Dendritic cell treated with granulocyte-macrophage colony-stimulating factor and Interleukin-4, amounts not matched to agents 40 ng/mL and 50 ng/mL, for 4 days (primary cell): ENCODE measurements at regions not wholly inside any gene's neighbourhood (a gene's known extent, or its start where the extent isn't known, plus 50 kb on each side); places are given as distances from the start of the nearest gene placed in this dataset.
"Not testable (repeated sequence)": the region's sequence is repeated elsewhere in the genome, so short reads cannot be mapped to it uniquely, and the experiment has no call there.

Experiments
- H3K27ac Mint-ChIP-seq: one replicate; pipeline ENCODE4 v1.8.0; 2022; ENCODE audit warnings: mild to moderate bottlenecking, mixed read lengths
- H3K27me3 Mint-ChIP-seq: one replicate; pipeline ENCODE4 v1.8.0; 2022; ENCODE audit warnings: mild to moderate bottlenecking, mixed read lengths
- H3K36me3 Mint-ChIP-seq: one replicate; pipeline ENCODE4 v1.8.0; 2022; ENCODE audit warnings: low read depth, mixed read lengths
- H3K4me1 Mint-ChIP-seq: one replicate; pipeline ENCODE4 v1.8.0; 2022; ENCODE audit warnings: low read depth, mixed read lengths
- H3K4me3 Mint-ChIP-seq: one replicate; pipeline ENCODE4 v1.8.0; 2022; ENCODE audit warnings: mild to moderate bottlenecking, moderate library complexity, mixed read lengths
- H3K9me3 Mint-ChIP-seq: one replicate; pipeline ENCODE4 v1.8.0; 2022; ENCODE audit warnings: mixed read lengths
- intact Hi-C: fragments of 100-400 bp; cut with micrococcal nuclease; formaldehyde crosslinking; loops from one replicate; pipeline ENCODE4 v1.15.0; 2022

DNA sequence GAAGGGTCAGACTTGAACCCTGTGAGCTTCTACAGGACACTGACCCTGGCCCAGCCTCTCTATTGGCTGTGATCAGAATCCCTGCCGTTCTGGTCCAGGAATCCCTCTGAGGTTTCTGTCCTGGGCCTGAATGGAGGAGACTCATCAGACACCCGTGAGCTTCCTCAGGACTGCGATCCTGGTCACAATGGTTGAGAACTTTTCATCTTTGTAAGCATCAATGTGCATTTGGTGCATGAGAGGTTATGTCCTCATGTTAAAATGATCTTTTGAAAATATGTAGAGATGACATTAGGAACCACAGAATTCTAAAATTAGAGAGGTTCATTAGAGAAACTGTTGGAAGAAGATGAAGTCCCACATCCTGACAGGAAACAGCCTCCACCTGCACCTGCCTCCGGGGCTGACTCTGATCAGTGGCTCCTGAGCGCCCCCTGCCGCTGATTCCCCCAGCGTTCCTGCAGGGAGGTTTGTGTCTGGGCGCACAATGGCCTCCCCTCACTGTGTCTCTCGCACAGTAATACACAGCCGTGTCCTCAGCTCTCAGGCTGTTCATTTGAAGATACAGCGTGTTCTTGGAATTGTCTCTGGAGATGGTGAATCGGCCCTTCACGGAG is 1148.2 kb downstream of the TMEM121 start:
- H3K27me3 Mint-ChIP-seq, intact Hi-C loops, H3K27ac Mint-ChIP-seq, H3K36me3 Mint-ChIP-seq, H3K4me3 Mint-ChIP-seq, H3K4me1 Mint-ChIP-seq, H3K9me3 Mint-ChIP-seq: not testable (repeated sequence)

DNA sequence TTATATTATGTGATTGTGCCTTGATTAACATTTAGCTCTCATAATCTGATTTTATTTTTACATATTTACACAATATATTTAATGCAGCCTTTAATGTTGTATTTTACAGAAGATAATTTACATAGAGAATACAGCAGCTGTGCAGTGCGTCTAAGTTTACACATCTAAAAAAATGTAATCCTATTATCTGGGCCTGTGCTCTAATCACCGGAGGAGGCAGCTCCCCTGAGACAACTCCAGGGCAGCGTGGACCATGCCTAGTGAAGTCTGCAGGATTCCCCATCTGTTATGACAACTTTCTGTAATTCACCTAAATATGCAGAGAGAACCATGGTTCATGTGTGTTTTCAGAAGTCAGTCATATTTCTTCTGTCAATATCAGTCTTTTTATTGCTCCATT is 1149.3 kb downstream of the TMEM121 start:
- H3K4me3 Mint-ChIP-seq, H3K4me1 Mint-ChIP-seq, H3K36me3 Mint-ChIP-seq, intact Hi-C loops, H3K9me3 Mint-ChIP-seq, H3K27me3 Mint-ChIP-seq, H3K27ac Mint-ChIP-seq: not testable (repeated sequence)

DNA sequence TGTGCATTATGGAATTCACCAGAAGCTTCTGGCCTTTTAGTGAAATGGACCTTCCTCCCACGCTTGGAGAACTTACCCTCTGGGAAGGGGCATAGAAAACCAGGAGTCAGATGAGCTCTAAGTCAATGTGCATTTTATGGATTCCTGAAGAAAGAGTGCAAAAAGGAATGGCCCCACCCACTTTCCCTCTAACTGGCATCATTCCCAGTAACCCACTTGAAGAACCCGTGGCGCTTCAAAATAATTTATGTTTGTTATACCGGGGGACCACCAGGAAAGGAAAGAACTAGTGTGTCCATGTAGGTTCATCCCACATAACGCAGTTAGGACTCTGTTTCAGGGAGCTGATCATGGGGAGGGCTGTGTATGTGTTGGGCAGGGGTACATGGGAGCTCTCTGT is 1153.4 kb downstream of the TMEM121 start:
- intact Hi-C loops: no loop called here
- peaks cover 2% of the 10 kb centered on the region for H3K27me3 Mint-ChIP-seq
- no peaks in the 10 kb centered on the region for H3K4me1 Mint-ChIP-seq

DNA sequence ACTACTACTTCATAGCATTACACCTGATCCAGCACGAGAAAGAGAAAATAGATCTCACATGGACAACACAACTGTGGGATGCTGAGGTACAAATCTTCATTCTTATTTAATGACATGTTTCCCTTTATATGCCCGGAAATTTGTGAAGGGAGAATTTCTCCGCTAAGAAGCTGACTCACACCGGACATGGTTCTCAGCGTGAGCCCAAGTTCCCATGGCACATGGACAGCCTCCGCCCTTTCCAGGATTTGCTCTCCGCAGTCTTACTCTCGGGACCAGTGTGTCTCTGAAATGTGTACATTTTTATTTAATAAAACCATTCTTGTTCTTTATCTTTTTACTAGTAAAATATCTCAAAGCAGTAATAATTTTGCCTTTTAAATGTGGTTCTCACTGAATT is 1154.8 kb downstream of the TMEM121 start:
- Mint-ChIP-seq H3K27me3 (peaks cover 2% of the 10 kb centered on the region), H3K4me3 (no peak overlapping the region), H3K4me1 (no peaks in the 10 kb centered on the region), H3K27ac (no peak overlapping the region), H3K9me3 (no peaks in the 10 kb centered on the region), H3K36me3 (no peaks in the 10 kb centered on the region)
- intact Hi-C loops: no loop called here

More for the DNA sequence above, 1153.4 kb downstream of the TMEM121 start:
- Mint-ChIP-seq H3K9me3 (no peaks in the 10 kb centered on the region), H3K4me3 (no peak overlapping the region), H3K27ac (no peak overlapping the region), H3K36me3 (no peaks in the 10 kb centered on the region)

DNA sequence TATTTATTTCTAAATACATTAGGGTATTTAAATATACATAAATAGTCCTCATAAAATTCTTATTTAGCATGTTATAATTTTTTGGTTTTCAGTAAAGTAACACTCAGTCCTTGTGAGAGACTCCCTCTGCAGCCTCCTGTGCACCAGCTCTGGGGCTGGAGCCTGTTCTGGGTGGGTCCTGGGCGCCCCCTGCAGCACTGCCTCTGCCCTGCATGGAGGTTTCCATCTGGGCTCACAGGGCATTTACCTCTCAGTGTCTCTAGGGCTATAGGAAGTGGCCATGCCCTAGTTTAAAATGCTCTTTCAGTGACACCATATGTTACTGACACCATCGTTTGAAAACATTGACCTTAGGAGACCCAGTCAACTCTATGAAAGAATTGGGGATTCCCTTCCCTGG is 1155.2 kb downstream of the TMEM121 start:
- H3K9me3 Mint-ChIP-seq: no peaks in the 10 kb centered on the region
- H3K4me1 Mint-ChIP-seq: no peaks in the 10 kb centered on the region
- H3K27ac Mint-ChIP-seq: no peak overlapping the region
- no peaks in the 10 kb centered on the region for H3K36me3 Mint-ChIP-seq
- intact Hi-C loops: no loop called here
- peaks cover 2% of the 10 kb centered on the region for H3K27me3 Mint-ChIP-seq
- H3K4me3 Mint-ChIP-seq: no peak overlapping the region

DNA sequence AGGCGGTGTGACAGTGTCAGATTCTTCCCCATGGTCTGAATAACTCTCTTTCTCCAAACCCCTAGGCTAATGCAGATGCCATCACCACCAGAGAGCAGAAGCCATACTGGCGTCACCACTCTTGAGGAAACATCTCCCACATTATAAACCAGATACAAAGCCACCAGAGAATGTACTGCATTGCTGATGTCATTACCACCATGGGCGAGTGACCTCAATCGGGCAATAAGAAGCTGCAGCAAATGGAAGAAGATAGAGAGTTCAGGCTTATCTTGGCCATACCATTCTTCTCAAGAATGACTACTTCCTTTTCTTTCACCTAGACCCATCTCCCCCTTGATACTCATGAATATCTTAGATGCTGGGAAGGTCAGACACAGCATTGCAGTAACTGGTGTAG is 1157.2 kb downstream of the TMEM121 start:
- peaks cover 2% of the 10 kb centered on the region for H3K27me3 Mint-ChIP-seq
- no peak overlapping the region for H3K4me3 Mint-ChIP-seq
- H3K9me3 Mint-ChIP-seq: no peaks in the 10 kb centered on the region
- intact Hi-C loops: no loop called here
- no peaks in the 10 kb centered on the region for H3K36me3 Mint-ChIP-seq
- H3K27ac Mint-ChIP-seq: no peak overlapping the region
- H3K4me1 Mint-ChIP-seq: no peaks in the 10 kb centered on the region

DNA sequence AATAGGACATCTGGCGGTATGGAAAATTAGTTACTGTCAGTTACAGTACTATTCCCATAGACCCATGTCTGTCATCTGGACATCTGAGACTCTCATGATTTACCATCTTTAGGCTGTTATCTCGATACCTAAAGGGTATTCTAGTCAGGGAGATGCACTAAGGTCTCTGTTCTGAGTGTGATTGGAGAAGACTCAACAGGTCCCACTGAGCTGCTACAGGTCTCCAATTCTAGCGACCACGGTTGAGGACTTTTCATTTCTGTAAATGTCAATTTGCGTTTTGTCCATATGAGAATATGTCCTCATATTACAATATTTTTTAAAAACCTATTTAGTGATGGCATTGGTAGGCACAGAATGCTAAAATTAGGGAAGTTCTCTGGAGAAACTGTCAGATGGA is 1160.2 kb downstream of the TMEM121 start:
- Mint-ChIP-seq H3K27me3 (no peaks in the 10 kb centered on the region), H3K4me3 (no peak overlapping the region), H3K4me1 (no peaks in the 10 kb centered on the region), H3K9me3 (no peaks in the 10 kb centered on the region), H3K27ac (no peak overlapping the region), H3K36me3 (no peaks in the 10 kb centered on the region)
- intact Hi-C loops: no loop called here

DNA sequence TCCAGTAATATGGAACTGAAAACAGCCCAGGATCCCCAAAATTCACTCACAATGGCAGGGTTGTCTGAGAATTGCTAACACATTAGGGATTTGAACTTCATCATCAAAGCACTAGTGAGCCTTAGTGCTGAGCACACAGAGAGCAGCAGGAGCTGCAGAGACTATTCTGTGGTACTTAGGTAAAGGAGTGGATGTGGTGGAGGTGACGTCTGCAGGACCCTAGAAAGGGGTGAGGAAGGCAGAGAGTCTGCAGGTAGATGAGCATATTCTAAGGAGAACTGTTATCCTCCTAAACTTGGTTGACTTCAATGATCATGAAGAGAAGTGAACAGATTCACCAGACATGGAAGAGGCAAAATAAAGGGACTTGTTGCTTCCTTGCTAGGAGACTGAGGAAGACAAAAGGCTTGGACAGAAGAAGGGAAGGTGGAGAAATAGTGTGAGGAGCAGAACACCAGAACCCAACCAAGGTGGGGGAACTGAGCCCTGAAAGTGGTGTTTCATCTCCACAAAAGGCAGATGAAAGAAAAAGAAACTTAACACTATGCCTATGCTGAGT is 1164.0 kb downstream of the TMEM121 start:
- H3K27me3 Mint-ChIP-seq: no peaks in the 10 kb centered on the region
- intact Hi-C loops: no loop called here
- no peak overlapping the region for H3K4me3 Mint-ChIP-seq
- H3K9me3 Mint-ChIP-seq: peaks cover 7% of the 10 kb centered on the region
- peaks cover 5% of the 10 kb centered on the region for H3K4me1 Mint-ChIP-seq
- H3K36me3 Mint-ChIP-seq: no peaks in the 10 kb centered on the region
- no peak overlapping the region for H3K27ac Mint-ChIP-seq

DNA sequence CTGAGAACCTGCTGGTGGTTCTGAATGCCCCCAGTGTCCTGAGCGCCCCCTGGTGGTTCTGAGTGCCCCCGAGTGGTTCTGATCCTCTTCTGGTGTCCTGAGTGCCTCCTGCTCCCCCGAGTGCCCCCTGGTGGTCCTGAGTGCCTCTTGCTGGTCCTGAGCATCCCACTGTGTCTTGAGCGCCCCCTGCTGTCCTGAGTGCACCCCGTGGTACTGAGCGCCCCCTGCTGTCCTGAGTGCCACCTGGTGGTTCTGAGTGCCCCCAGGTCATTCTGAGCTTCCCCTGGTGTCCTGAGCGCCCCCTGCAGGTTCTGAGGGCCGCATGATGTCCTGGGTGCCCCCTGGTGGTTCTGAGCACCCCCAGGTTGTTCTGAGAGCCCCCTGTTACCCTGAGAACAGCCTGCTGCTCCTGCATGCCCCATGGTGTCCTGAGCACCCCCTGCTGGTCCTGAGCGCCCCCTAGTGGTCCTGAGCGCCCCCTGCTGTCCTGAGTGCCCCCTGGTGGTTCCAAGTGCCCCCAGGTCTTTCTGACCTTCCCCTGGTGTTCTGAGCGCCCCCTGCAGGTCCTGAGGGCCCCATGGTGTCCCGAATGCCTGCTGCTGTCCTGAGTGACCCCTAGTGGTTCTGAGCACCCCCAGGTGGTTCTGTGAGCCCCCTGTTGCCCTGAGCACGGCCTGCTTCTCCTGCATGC is 1165.4 kb downstream of the TMEM121 start:
- intact Hi-C loops: no loop called here
- Mint-ChIP-seq H3K27me3 (no peaks in the 10 kb centered on the region), H3K4me3 (no peak overlapping the region), H3K36me3 (no peaks in the 10 kb centered on the region), H3K4me1 (peaks cover 5% of the 10 kb centered on the region), H3K9me3 (peaks cover 7% of the 10 kb centered on the region), H3K27ac (no peak overlapping the region)

DNA sequence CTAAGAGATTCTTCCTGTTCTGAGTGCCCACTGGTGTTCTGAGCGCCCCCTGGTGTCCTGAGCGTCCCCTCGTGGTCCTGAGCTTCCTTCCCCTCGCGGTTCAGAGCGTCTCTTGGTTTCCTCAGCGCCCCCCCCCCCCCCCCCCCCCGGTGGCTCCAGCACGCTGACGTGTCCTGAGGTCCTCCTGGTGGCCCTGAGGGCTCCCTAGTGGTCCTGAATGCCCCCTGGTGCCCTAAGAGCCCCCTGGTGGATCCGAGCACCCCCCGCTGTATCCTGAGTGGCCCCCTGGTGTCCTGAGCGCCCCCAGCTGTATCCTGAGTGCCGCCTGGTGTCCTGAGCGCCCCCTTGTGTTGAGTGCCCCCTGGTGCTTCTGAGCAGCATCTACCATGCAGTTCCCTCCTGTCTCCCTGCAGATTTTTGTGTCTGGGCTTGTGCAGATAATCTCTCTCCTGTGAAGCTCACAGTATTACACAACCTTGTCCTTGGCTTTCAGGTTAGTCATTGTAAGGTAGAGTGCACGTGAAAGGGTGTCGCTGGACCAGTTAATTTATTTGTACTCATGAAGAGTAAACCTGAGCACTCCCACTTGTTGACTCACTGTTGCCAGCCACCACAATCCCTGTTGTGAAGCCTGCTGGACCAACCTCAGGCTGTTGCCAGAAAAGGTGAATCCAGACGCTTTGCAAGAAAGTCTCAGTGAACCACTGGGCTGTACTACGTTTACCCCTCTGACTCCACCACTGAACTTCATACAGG is 1168.4 kb downstream of the TMEM121 start:
- peaks cover 7% of the 10 kb centered on the region for H3K9me3 Mint-ChIP-seq
- intact Hi-C loops: no loop called here
- H3K4me3 Mint-ChIP-seq: no peak overlapping the region
- H3K4me1 Mint-ChIP-seq: peaks cover 10% of the 10 kb centered on the region
- H3K36me3 Mint-ChIP-seq: no peaks in the 10 kb centered on the region
- no peak overlapping the region for H3K27ac Mint-ChIP-seq
- H3K27me3 Mint-ChIP-seq: no peaks in the 10 kb centered on the region

DNA sequence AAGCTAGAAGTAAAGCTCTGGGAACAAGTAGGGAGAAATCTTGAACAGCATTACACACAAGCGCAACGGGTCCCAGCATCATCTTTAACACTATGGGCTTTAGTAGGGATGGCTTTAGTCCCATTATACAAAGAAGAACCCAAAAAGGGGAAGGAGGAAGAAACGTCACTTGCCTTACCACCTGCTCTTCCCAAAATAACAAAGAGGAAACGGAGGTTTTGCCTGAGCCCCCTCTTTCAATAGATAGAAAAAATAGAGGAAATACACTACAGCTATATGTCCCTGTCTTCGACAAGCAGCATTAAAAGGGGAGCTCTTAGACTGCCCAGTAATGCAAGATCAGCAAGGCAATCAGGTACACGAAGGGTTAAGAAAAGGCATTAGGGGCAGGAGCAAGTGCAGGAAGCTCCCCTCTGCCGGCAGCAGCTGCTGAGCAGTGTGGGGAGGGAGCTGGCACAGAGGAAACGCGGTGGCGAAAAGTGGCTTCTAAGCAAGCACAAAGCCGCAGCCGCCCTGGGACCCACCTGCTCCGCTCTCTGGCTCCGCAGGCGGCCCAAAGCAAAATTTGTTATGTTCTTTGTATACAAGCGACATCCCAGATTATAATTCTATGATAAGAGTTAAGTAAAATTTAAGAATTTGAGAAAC is 1172.4 kb downstream of the TMEM121 start:
- intact Hi-C loops, H3K36me3 Mint-ChIP-seq, H3K27ac Mint-ChIP-seq, H3K9me3 Mint-ChIP-seq, H3K27me3 Mint-ChIP-seq, H3K4me3 Mint-ChIP-seq, H3K4me1 Mint-ChIP-seq: not testable (repeated sequence)

DNA sequence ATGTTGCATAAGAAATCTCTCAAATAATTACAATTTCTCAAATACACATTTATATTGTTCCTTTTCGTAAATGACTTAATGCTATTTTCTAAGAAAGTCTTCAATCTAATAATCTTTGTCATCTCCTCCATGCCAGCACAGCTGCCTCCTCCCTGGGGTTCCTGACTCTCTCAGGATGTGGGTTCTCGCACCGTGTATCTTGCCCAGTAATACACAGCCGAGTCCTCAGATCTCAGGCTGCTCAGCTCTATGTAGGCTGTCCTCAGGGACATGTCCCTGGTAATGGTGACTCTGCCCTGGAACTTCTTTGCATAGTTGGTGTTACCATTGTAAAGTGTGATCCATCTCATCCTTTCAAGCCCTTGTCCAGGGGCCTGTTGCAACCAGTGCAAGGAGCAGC is 1177.3 kb downstream of the TMEM121 start:
- H3K4me3 Mint-ChIP-seq, H3K27ac Mint-ChIP-seq, H3K27me3 Mint-ChIP-seq, H3K36me3 Mint-ChIP-seq, H3K4me1 Mint-ChIP-seq, intact Hi-C loops, H3K9me3 Mint-ChIP-seq: not testable (repeated sequence)

DNA sequence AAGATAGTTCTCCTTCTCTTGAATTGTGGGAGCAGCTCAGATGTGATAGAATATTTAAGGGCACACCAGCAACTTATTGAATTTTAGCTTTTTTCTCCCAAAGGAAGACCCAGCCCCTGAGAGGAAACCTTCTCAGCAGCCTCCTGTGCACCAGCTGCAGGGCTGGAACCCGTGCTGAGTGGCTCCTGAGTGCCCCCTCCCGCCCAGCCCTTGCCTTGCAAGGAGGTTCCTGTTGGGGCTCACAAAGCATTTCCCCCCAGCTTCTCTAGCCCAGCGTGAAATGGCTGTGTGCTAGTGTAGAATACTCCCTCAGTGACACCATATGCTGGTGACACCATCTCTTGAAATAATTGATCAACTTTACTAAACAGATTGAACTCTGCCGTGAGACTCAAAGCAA is 1180.1 kb downstream of the TMEM121 start:
- intact Hi-C loops: not testable (repeated sequence)

DNA sequence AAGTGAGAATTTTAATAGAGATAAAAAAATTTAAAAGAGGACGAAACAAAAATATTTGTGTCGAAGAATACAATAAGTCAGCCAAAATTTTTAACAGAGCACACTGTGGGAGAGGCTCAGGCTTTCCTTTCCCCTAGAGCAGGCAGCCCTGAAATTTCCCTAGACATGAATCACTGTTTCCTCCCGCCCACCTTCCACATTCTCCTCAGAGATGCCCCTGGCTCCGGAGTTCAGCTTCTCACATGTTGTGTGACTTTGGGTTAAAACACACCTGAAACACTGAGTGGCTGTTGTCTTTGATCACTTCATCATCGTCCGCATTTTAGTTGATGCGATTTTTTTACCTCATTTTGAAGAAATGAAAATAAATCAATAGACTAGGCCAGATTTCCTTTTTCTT is 1183.8 kb downstream of the TMEM121 start:
- H3K4me3 Mint-ChIP-seq, H3K27ac Mint-ChIP-seq, H3K9me3 Mint-ChIP-seq, H3K4me1 Mint-ChIP-seq, H3K36me3 Mint-ChIP-seq, H3K27me3 Mint-ChIP-seq, intact Hi-C loops: not testable (repeated sequence)

More for the DNA sequence above, 1180.1 kb downstream of the TMEM121 start:
- H3K27ac Mint-ChIP-seq, H3K4me3 Mint-ChIP-seq, H3K4me1 Mint-ChIP-seq, H3K27me3 Mint-ChIP-seq, H3K9me3 Mint-ChIP-seq, H3K36me3 Mint-ChIP-seq: not testable (repeated sequence)
